ENCODE measurements at regions not wholly inside any gene's neighbourhood (a gene's known extent, or its start where the extent isn't known, plus 50 kb on each side); places are given as distances from the start of the nearest gene placed in this dataset.

DNA sequence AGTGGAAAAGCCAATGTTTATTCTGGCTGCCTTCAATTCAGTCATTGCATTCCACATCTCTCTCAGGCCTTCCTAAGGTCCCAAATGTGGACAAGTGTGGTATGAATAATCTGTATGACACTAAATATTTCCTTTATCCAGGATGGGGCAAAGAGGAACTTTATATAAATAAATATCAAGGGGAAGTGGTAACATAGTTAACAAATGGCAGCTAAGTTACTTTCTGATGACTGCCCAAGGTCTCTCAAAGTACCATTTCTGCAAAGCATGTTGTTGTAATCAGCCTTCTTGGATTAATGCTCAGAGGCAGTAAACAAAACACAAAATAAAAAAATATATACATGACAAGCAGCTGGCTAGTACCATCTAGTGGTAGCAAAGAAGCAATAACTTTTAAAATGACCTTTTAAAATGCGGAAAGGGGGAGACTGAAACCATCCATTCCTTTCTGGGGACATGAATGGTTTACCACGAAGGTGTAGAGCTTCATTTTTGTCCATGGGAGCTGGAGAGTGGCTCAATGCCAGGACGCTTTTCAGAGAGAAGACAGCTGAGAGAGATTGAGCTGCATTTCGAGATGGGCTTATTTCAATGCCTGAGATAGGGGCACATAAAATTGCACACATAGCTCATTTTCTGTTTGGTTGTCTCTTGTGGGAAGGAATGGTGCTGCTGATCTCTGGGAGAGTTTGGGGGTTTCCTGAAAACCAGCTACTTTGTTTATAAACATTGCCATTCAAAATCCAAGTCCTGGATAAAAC lies 259.2 kb downstream of the RFC3 start:
- no peaks in the 10 kb centered on the region for H3K9me3 ChIP-seq (ENCODE audit: insufficient read depth, low read depth, low read length)
- H3K27me3 ChIP-seq (ENCODE audit: insufficient read depth, low read length) = no peaks in the 10 kb centered on the region
- H3K36me3 ChIP-seq (ENCODE audit: insufficient read depth, low read length) = no peaks in the 10 kb centered on the region
- H3K4me1 ChIP-seq (ENCODE audit: insufficient read depth, low read length) = peaks cover 3% of the 10 kb centered on the region; the same call in 1 of the 2 replicates
- no peak overlapping the region for H3K4me3 ChIP-seq (ENCODE audit: low read length)
- 41% methylated on average over 4 of the region's 4 CpGs for WGBS
- no peak overlapping the region for H3K27ac ChIP-seq (ENCODE audit: low read depth, low read length)
- no peak overlapping the region for H3K9ac ChIP-seq (ENCODE audit: low read depth, low read length)

- no peaks in the 10 kb centered on the region for H3K36me3 ChIP-seq (ENCODE audit: insufficient read depth, low read length)
- H3K27ac ChIP-seq (ENCODE audit: low read depth, low read length) = no peak overlapping the region
- H3K9ac ChIP-seq (ENCODE audit: low read depth, low read length) = no peak overlapping the region
- H3K9me3 ChIP-seq (ENCODE audit: insufficient read depth, low read depth, low read length) = no peaks in the 10 kb centered on the region
- H3K4me1 ChIP-seq (ENCODE audit: insufficient read depth, low read length) = peaks cover 3% of the 10 kb centered on the region; the same call in 1 of the 2 replicates
- H3K4me3 ChIP-seq (ENCODE audit: low read length) = no peak overlapping the region
- H3K27me3 ChIP-seq (ENCODE audit: insufficient read depth, low read length) = no peaks in the 10 kb centered on the region
- 85% methylated on average over 2 of the region's 2 CpGs for WGBS
These were observed 260.5 kb downstream of the RFC3 start for GRCh38 chr13:34078334-34078999.

- Histone ChIP-seq H3K9me3 (ENCODE audit: insufficient read depth, low read depth, low read length) (peaks cover 25% of the 10 kb centered on the region), H3K4me1 (ENCODE audit: insufficient read depth, low read length) (no peaks in the 10 kb centered on the region), H3K27me3 (ENCODE audit: insufficient read depth, low read length) (no peaks in the 10 kb centered on the region), H3K4me3 (ENCODE audit: low read length) (no peak overlapping the region), H3K9ac (ENCODE audit: low read depth, low read length) (no peak overlapping the region), H3K27ac (ENCODE audit: low read depth, low read length) (no peak overlapping the region), H3K36me3 (ENCODE audit: insufficient read depth, low read length) (no peaks in the 10 kb centered on the region)
- 100% methylated on average over 1 of the region's 2 CpGs for WGBS
These were observed 267.3 kb downstream of the RFC3 start for GRCh38 chr13:34085204-34085603.

DNA sequence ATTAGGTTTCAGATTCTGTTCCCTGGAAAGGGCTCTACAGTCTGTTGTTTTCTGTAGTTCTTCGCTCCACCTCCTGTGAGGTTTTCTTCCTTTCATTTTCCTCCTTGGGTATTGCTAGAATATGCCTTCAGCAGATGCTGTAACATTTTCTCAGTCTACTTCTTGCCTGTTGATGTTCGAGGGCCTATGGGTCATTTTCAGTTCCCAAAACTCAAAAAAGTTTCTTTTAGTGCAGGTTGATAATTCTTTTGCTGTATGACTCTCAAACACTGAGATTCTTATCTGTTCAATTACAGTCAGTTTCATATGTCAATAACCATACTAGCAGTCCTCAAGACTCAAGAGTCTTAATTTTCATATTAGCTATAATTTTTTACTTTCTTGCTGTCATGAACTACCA lies 268.3 kb downstream of the RFC3 start:
- H3K4me1 ChIP-seq (ENCODE audit: insufficient read depth, low read length) = no peaks in the 10 kb centered on the region
- H3K27ac ChIP-seq (ENCODE audit: low read depth, low read length) = no peak overlapping the region
- H3K4me3 ChIP-seq (ENCODE audit: low read length) = no peak overlapping the region
- H3K9me3 ChIP-seq (ENCODE audit: insufficient read depth, low read depth, low read length) = peaks cover 25% of the 10 kb centered on the region
- 86% methylated on average over 2 of the region's 2 CpGs for WGBS
- no peaks in the 10 kb centered on the region for H3K27me3 ChIP-seq (ENCODE audit: insufficient read depth, low read length)
- no peaks in the 10 kb centered on the region for H3K36me3 ChIP-seq (ENCODE audit: insufficient read depth, low read length)
- no peak overlapping the region for H3K9ac ChIP-seq (ENCODE audit: low read depth, low read length)

GRCh38 chr13:34087791-34088190 lies 269.8 kb downstream of the RFC3 start:
- WGBS = 90% methylated on average over 4 of the region's 4 CpGs
- Histone ChIP-seq H3K9me3 (ENCODE audit: insufficient read depth, low read depth, low read length) (peaks cover 25% of the 10 kb centered on the region), H3K9ac (ENCODE audit: low read depth, low read length) (no peak overlapping the region), H3K27me3 (ENCODE audit: insufficient read depth, low read length) (no peaks in the 10 kb centered on the region), H3K4me3 (ENCODE audit: low read length) (no peak overlapping the region), H3K4me1 (ENCODE audit: insufficient read depth, low read length) (no peaks in the 10 kb centered on the region), H3K36me3 (ENCODE audit: insufficient read depth, low read length) (no peaks in the 10 kb centered on the region), H3K27ac (ENCODE audit: low read depth, low read length) (no peak overlapping the region)

DNA sequence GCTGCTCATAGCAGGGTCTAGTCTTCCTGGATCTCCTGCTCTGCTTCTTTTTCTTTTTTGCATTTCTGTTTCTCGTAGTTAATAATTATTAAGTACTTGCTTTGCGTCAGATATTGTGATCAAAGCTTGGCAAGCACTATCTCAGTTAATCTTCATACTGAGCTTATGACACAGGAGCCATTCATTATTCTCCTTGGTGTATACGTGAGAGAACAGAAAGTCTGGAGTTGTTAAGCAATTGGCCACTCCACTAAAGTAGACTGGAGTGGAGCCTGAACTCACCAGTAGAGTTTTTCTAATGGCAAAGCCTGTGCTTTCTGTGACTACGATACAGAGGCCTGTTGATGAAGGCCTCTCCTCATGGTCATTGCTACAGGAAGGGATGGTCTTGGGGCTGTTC lies 285.9 kb downstream of the RFC3 start:
- no peak overlapping the region for H3K4me3 ChIP-seq (ENCODE audit: low read length)
- H3K27me3 ChIP-seq (ENCODE audit: insufficient read depth, low read length) = no peaks in the 10 kb centered on the region
- H3K9me3 ChIP-seq (ENCODE audit: insufficient read depth, low read depth, low read length) = no peaks in the 10 kb centered on the region
- no peak overlapping the region for H3K27ac ChIP-seq (ENCODE audit: low read depth, low read length)
- H3K36me3 ChIP-seq (ENCODE audit: insufficient read depth, low read length) = no peaks in the 10 kb centered on the region
- WGBS = 97% methylated on average over 4 of the region's 4 CpGs
- no peak overlapping the region for H3K9ac ChIP-seq (ENCODE audit: low read depth, low read length)
- no peaks in the 10 kb centered on the region for H3K4me1 ChIP-seq (ENCODE audit: insufficient read depth, low read length)

DNA sequence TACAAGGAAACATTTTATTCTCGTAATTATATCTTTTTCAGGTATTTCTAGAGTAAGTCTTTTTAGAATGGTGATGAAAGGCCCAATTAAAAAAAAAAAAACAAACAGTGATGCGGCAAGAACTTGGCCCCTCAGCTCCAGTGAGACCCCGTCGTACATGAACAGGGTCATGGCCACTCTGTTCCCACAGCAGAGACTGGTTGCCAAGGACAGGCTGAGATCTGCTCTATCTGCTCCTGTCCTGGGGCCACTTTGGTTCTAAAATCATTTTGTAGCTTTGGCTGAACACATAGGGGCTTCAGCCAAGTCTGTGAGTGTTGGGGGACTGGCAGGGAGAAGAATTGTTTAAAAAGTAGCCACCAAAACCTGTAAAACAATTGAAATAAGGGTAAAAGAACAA lies 286.9 kb downstream of the RFC3 start:
- Histone ChIP-seq H3K27ac (ENCODE audit: low read depth, low read length) (no peak overlapping the region), H3K9me3 (ENCODE audit: insufficient read depth, low read depth, low read length) (no peaks in the 10 kb centered on the region), H3K9ac (ENCODE audit: low read depth, low read length) (no peak overlapping the region), H3K4me1 (ENCODE audit: insufficient read depth, low read length) (no peaks in the 10 kb centered on the region), H3K27me3 (ENCODE audit: insufficient read depth, low read length) (no peaks in the 10 kb centered on the region), H3K36me3 (ENCODE audit: insufficient read depth, low read length) (no peaks in the 10 kb centered on the region), H3K4me3 (ENCODE audit: low read length) (no peak overlapping the region)
- WGBS = 98% methylated on average over 3 of the region's 4 CpGs

DNA sequence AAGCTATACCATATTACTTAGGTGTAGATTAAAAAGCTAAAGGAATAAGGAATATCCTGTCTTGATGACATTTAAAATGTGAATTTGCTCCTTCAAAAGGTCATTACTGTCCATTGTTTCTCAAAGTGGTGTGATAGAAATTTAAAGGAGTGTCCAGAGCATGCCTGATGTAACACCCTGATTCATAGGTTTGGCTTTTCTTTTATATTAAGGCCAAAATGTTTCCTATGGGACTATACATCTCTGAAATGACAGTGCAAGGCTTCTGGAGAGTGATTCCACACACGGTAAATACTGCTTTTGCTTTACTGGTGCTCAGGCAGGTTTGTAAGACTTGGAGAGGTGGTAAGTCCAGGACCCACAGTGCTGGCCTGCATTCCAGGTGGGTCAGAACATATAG lies 289.9 kb downstream of the RFC3 start:
- no peak overlapping the region for H3K27ac ChIP-seq (ENCODE audit: low read depth, low read length)
- H3K36me3 ChIP-seq (ENCODE audit: insufficient read depth, low read length) = no peaks in the 10 kb centered on the region
- 97% methylated on average over 1 of the region's 1 CpG for WGBS
- H3K9me3 ChIP-seq (ENCODE audit: insufficient read depth, low read depth, low read length) = no peaks in the 10 kb centered on the region
- no peak overlapping the region for H3K9ac ChIP-seq (ENCODE audit: low read depth, low read length)
- no peaks in the 10 kb centered on the region for H3K4me1 ChIP-seq (ENCODE audit: insufficient read depth, low read length)
- H3K4me3 ChIP-seq (ENCODE audit: low read length) = no peak overlapping the region
- no peaks in the 10 kb centered on the region for H3K27me3 ChIP-seq (ENCODE audit: insufficient read depth, low read length)

GRCh38 chr13:34108410-34108809 lies 290.5 kb downstream of the RFC3 start:
- 97% methylated on average over 2 of the region's 2 CpGs for WGBS
- H3K27me3 ChIP-seq (ENCODE audit: insufficient read depth, low read length) = no peaks in the 10 kb centered on the region
- H3K4me3 ChIP-seq (ENCODE audit: low read length) = no peak overlapping the region
- no peak overlapping the region for H3K9ac ChIP-seq (ENCODE audit: low read depth, low read length)
- H3K27ac ChIP-seq (ENCODE audit: low read depth, low read length) = no peak overlapping the region
- H3K9me3 ChIP-seq (ENCODE audit: insufficient read depth, low read depth, low read length) = no peaks in the 10 kb centered on the region
- no peaks in the 10 kb centered on the region for H3K36me3 ChIP-seq (ENCODE audit: insufficient read depth, low read length)
- H3K4me1 ChIP-seq (ENCODE audit: insufficient read depth, low read length) = no peaks in the 10 kb centered on the region

DNA sequence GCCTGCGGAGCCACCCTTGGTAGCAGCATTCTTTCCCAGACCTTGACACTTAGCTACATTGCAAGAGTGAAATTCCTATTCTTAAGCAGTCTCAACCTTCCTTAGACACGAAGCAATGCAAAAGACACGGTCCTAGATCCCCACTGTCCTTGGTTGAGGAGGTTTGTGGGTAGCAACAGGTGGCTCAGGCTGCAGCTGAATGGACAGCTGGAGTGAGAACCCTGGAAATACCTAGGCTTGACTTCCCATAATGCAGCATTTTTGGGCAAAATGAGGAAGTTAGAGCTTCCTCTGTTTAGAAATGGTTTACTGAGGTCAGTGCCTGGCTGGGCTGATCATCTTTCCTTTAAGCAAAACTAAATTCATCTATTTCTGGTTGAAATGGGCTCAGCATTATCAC lies 296.6 kb downstream of the RFC3 start:
- H3K9ac ChIP-seq (ENCODE audit: low read depth, low read length) = no peak overlapping the region
- no peak overlapping the region for H3K27ac ChIP-seq (ENCODE audit: low read depth, low read length)
- no peak overlapping the region for H3K4me3 ChIP-seq (ENCODE audit: low read length)
- H3K9me3 ChIP-seq (ENCODE audit: insufficient read depth, low read depth, low read length) = no peaks in the 10 kb centered on the region
- no peaks in the 10 kb centered on the region for H3K36me3 ChIP-seq (ENCODE audit: insufficient read depth, low read length)
- no peaks in the 10 kb centered on the region for H3K27me3 ChIP-seq (ENCODE audit: insufficient read depth, low read length)
- 94% methylated on average over 3 of the region's 3 CpGs for WGBS
- peaks cover 6% of the 10 kb centered on the region for H3K4me1 ChIP-seq (ENCODE audit: insufficient read depth, low read length)

GRCh38 chr13:34116651-34117050 lies 298.7 kb downstream of the RFC3 start:
- Histone ChIP-seq H3K9ac (ENCODE audit: low read depth, low read length) (no peak overlapping the region), H3K4me3 (ENCODE audit: low read length) (no peak overlapping the region), H3K27ac (ENCODE audit: low read depth, low read length) (no peak overlapping the region), H3K27me3 (ENCODE audit: insufficient read depth, low read length) (no peaks in the 10 kb centered on the region), H3K4me1 (ENCODE audit: insufficient read depth, low read length) (peaks cover 6% of the 10 kb centered on the region), H3K36me3 (ENCODE audit: insufficient read depth, low read length) (no peaks in the 10 kb centered on the region), H3K9me3 (ENCODE audit: insufficient read depth, low read depth, low read length) (no peaks in the 10 kb centered on the region)
- WGBS = 67% methylated on average over 3 of the region's 3 CpGs
